Mesenchymal stem cell (in vitro differentiated cells and primary cell): ENCODE measurements at regions not wholly inside any gene's neighbourhood (a gene's known extent, or its start where the extent isn't known, plus 50 kb on each side); places are given as distances from the start of the nearest gene placed in this dataset.
A peak's percentile ranks its signal among the peaks of the same experiment; 100 is the strongest.

ENCODE experiments used
- DNase-seq: peaks from one replicate; pipeline ENCODE4 v3.0.0-alpha.2; 2013
- H2AFZ ChIP-seq: one replicate; pipeline ENCODE4 v1.6.1; 2013; ENCODE audit warnings: low read depth, mild to moderate bottlenecking, control low read depth, inconsistent platforms, low read length, moderate library complexity
- H2AK5ac ChIP-seq: 2 replicates; pipeline ENCODE4 v1.6.1; 2013; ENCODE audit warnings: low read length, moderate library complexity, mild to moderate bottlenecking, inconsistent platforms; ENCODE audit not compliant: severe bottlenecking
- H2BK120ac ChIP-seq: one replicate; pipeline ENCODE4 v1.6.1; 2013; ENCODE audit warnings: low read depth, mild to moderate bottlenecking, inconsistent platforms, low read length, moderate library complexity
- H2BK12ac ChIP-seq, 2 experiments: one replicate each; pipeline ENCODE4 v1.6.1; 2013; ENCODE audit warnings: inconsistent platforms in 2 of 2, low read length in 2 of 2, mild to moderate bottlenecking in 2 of 2, moderate library complexity in 2 of 2, control low read depth in 1 of 2
- H2BK15ac ChIP-seq: one replicate; pipeline ENCODE4 v1.6.1; 2013; ENCODE audit warnings: mild to moderate bottlenecking, low read depth, inconsistent platforms; ENCODE audit not compliant: poor library complexity, severe bottlenecking
- H2BK5ac ChIP-seq: 2 replicates; pipeline ENCODE4 v1.6.1; 2013; ENCODE audit warnings: low read depth, mild to moderate bottlenecking, low read length, control low read depth, inconsistent platforms; ENCODE audit not compliant: poor library complexity, severe bottlenecking
- H3K14ac ChIP-seq, 2 experiments: one replicate each; pipeline ENCODE4 v1.6.1; 2013; ENCODE audit warnings: inconsistent platforms in 2 of 2, low read length in 2 of 2, control low read depth in 1 of 2, mild to moderate bottlenecking in 1 of 2, moderate library complexity in 1 of 2
- H3K18ac ChIP-seq, 2 experiments: one replicate each; pipeline ENCODE4 v1.6.1; 2013; ENCODE audit warnings: inconsistent platforms in 2 of 2, low read length in 2 of 2, control low read depth in 1 of 2, low read depth in 1 of 2, mild to moderate bottlenecking in 1 of 2
- H3K23ac ChIP-seq, 2 experiments: one replicate each; pipeline ENCODE4 v1.6.1; 2013; ENCODE audit warnings: inconsistent platforms in 2 of 2, low read length in 2 of 2, mild to moderate bottlenecking in 2 of 2, moderate library complexity in 2 of 2, control low read depth in 1 of 2
- H3K27ac ChIP-seq: 2 replicates; pipeline ENCODE4 v1.5.1; 2013; ENCODE audit warnings: mild to moderate bottlenecking, moderate library complexity, low read length, control low read depth, inconsistent platforms; ENCODE audit not compliant: poor library complexity, severe bottlenecking
- H3K27me3 ChIP-seq, 2 experiments: 2 replicates each; pipeline versions ENCODE4 v1.6.1 to v1.7.0; 2013; ENCODE audit warnings: low read length in 2 of 2, mild to moderate bottlenecking in 2 of 2, moderate library complexity in 2 of 2, control low read depth in 1 of 2, inconsistent platforms in 1 of 2; ENCODE audit not compliant: control insufficient read depth in 1 of 2, insufficient read depth in 1 of 2
- H3K36me3 ChIP-seq, 2 experiments: 2 replicates each; pipeline versions ENCODE4 v1.6.1 to v1.7.0; 2013; ENCODE audit warnings: low read length in 2 of 2, control low read depth in 1 of 2, inconsistent platforms in 1 of 2, low read depth in 1 of 2, mild to moderate bottlenecking in 1 of 2; ENCODE audit not compliant: insufficient read depth in 2 of 2, control insufficient read depth in 1 of 2
- H3K4ac ChIP-seq, 2 experiments: one replicate each; pipeline ENCODE4 v1.6.1; 2013; ENCODE audit warnings: inconsistent platforms in 2 of 2, low read length in 2 of 2, mild to moderate bottlenecking in 2 of 2, moderate library complexity in 2 of 2, control low read depth in 1 of 2, low read depth in 1 of 2
- H3K4me1 ChIP-seq: 2 replicates; pipeline ENCODE4 v1.6.1; 2013; ENCODE audit warnings: low read depth, low read length, control low read depth; ENCODE audit not compliant: control insufficient read depth, insufficient read depth
- H3K4me2 ChIP-seq: 2 replicates; pipeline ENCODE4 v1.6.1; 2013; ENCODE audit warnings: low read length, mild to moderate bottlenecking, inconsistent platforms; ENCODE audit not compliant: poor library complexity, severe bottlenecking
- H3K4me3 ChIP-seq, 2 experiments: 2 replicates each; pipeline versions ENCODE4 v1.5.1 to v1.7.0; 2013; ENCODE audit warnings: low read length in 2 of 2, mild to moderate bottlenecking in 2 of 2, control low read depth in 1 of 2, low read depth in 1 of 2; ENCODE audit not compliant: insufficient read depth in 1 of 2
- H3K79me1 ChIP-seq: replicated peaks from 2 replicates; pipeline ENCODE4 v1.6.1; 2013; ENCODE audit warnings: mild to moderate bottlenecking, control low read depth, low read length, inconsistent platforms; ENCODE audit not compliant: poor library complexity, severe bottlenecking
- H3K9ac ChIP-seq: 2 replicates; pipeline ENCODE4 v1.7.0; 2013; ENCODE audit warnings: mild to moderate bottlenecking, low read length, moderate library complexity
- H3K9me3 ChIP-seq: 2 replicates; pipeline ENCODE4 v1.7.0; 2013; ENCODE audit warnings: mild to moderate bottlenecking, low read length; ENCODE audit not compliant: control insufficient read depth
- H4K8ac ChIP-seq: one replicate; pipeline ENCODE4 v1.6.1; 2013; ENCODE audit warnings: inconsistent platforms, mild to moderate bottlenecking, low read length, moderate library complexity
- H4K91ac ChIP-seq: one replicate; pipeline ENCODE4 v1.6.1; 2013; ENCODE audit warnings: mild to moderate bottlenecking, low read length, inconsistent platforms
- WGBS: methylation state at CpG from one replicate; pipeline ENCODE4 v1.1.7; 2013; ENCODE audit warnings: mixed read lengths; 5-methylcytosine and 5-hydroxymethylcytosine counted together

- no peak overlapping the region for H3K14ac ChIP-seq
- H2BK12ac ChIP-seq: peak overlapping the region; percentile 55 to 79
- H3K18ac ChIP-seq: peak overlapping the region; percentile 42 to 55
- no peak overlapping the region for H2BK120ac ChIP-seq
- no peaks in the 10 kb centered on the region for H3K9me3 ChIP-seq
- peak overlapping the region; percentile 44 for H2BK15ac ChIP-seq
- H3K36me3 ChIP-seq: no peaks in the 10 kb centered on the region
- peak overlapping the region; percentile 22 for H4K8ac ChIP-seq
- no peak overlapping the region for H2AFZ ChIP-seq
- H3K4me3 ChIP-seq: no peak overlapping the region
- no peak overlapping the region for H2BK5ac ChIP-seq
- H3K4ac ChIP-seq: peak overlapping the region; percentile 4 to 7
- H3K9ac ChIP-seq: no peak overlapping the region
- H3K79me1 ChIP-seq: no peaks in the 10 kb centered on the region
- no peak overlapping the region for H3K23ac ChIP-seq
- 75% methylated on average over 3 of the region's 3 CpGs for WGBS
- peak overlapping the region; percentile 29 for H2AK5ac ChIP-seq
- H3K4me2 ChIP-seq: no peak overlapping the region
- peak; percentile 77 for DNase-seq
- no peaks in the 10 kb centered on the region for H3K27me3 ChIP-seq
- H3K4me1 ChIP-seq: peaks cover 7% of the 10 kb centered on the region
- H4K91ac ChIP-seq: no peak overlapping the region
- H3K27ac ChIP-seq: no peak overlapping the region
These were observed 221.3 kb downstream of the PIK3R1 start for GRCh38 chr5:68436686-68437520.

- Histone ChIP-seq H3K4me2 (no peak overlapping the region), H3K14ac (no peak overlapping the region), H2BK120ac (no peak overlapping the region), H3K9ac (no peak overlapping the region), H4K91ac (no peak overlapping the region), H3K27me3 (no peaks in the 10 kb centered on the region), H3K18ac (no peak overlapping the region), H2BK12ac (no peak overlapping the region), H3K4me3 (no peak overlapping the region), H3K9me3 (no peaks in the 10 kb centered on the region), H3K36me3 (no peaks in the 10 kb centered on the region), H4K8ac (no peak overlapping the region), H3K4ac (no peak overlapping the region), H2AK5ac (no peak overlapping the region), H3K4me1 (peaks cover 5% of the 10 kb centered on the region), H2BK15ac (no peak overlapping the region), H3K79me1 (no peaks in the 10 kb centered on the region), H3K27ac (no peak overlapping the region), H2AFZ (no peak overlapping the region), H3K23ac (no peak overlapping the region), H2BK5ac (no peak overlapping the region)
- WGBS: 90% methylated on average over 1 of the region's 1 CpG
- no peak for DNase-seq
These were observed 223.3 kb downstream of the PIK3R1 start for GRCh38 chr5:68438876-68439275.

- H2AFZ ChIP-seq: no peak overlapping the region
- H3K36me3 ChIP-seq: no peaks in the 10 kb centered on the region
- WGBS: 100% methylated on average over 1 of the region's 2 CpGs
- no peak overlapping the region for H3K9ac ChIP-seq
- no peaks in the 10 kb centered on the region for H3K79me1 ChIP-seq
- H3K4me2 ChIP-seq: no peak overlapping the region
- H2BK120ac ChIP-seq: no peak overlapping the region
- no peak overlapping the region for H3K4me3 ChIP-seq
- no peak overlapping the region for H2AK5ac ChIP-seq
- H4K91ac ChIP-seq: no peak overlapping the region
- H3K27me3 ChIP-seq: no peaks in the 10 kb centered on the region
- no peak overlapping the region for H3K14ac ChIP-seq
- H3K4me1 ChIP-seq: no peaks in the 10 kb centered on the region
- H3K23ac ChIP-seq: no peak overlapping the region
- DNase-seq: no peak
- H3K9me3 ChIP-seq: no peaks in the 10 kb centered on the region
- no peak overlapping the region for H3K27ac ChIP-seq
- H4K8ac ChIP-seq: no peak overlapping the region
- H3K18ac ChIP-seq: no peak overlapping the region
- H2BK5ac ChIP-seq: no peak overlapping the region
- no peak overlapping the region for H2BK15ac ChIP-seq
- peak overlapping the region in 1 of 2 experiments; percentile 4 for H2BK12ac ChIP-seq
- no peak overlapping the region for H3K4ac ChIP-seq
These were observed 224.7 kb downstream of the PIK3R1 start for GRCh38 chr5:68440245-68440644.

GRCh38 chr5:68440651-68441050 lies 225.1 kb downstream of the PIK3R1 start:
- Histone ChIP-seq H3K9me3 (no peaks in the 10 kb centered on the region), H2AK5ac (no peak overlapping the region), H3K18ac (no peak overlapping the region), H3K9ac (no peak overlapping the region), H3K4me1 (no peaks in the 10 kb centered on the region), H3K4me2 (no peak overlapping the region), H3K27me3 (no peaks in the 10 kb centered on the region), H3K4ac (no peak overlapping the region), H2BK5ac (no peak overlapping the region), H3K36me3 (no peaks in the 10 kb centered on the region), H2BK120ac (no peak overlapping the region), H3K4me3 (no peak overlapping the region), H3K23ac (no peak overlapping the region), H3K79me1 (no peaks in the 10 kb centered on the region), H2AFZ (no peak overlapping the region), H3K14ac (no peak overlapping the region), H2BK12ac (no peak overlapping the region), H4K91ac (no peak overlapping the region), H2BK15ac (no peak overlapping the region), H3K27ac (no peak overlapping the region), H4K8ac (no peak overlapping the region)
- DNase-seq: no peak
